BE2C (cell line): ENCODE measurements at regions not wholly inside any gene's neighbourhood (a gene's known extent, or its start where the extent isn't known, plus 50 kb on each side); places are given as distances from the start of the nearest gene placed in this dataset.

Experiments used
- DNase-seq: peaks from one replicate; pipeline ENCODE4 v3.0.0-alpha.2; 2020
- H3K27me3 ChIP-seq: fragments of 250-450 bp; sonication (Bioruptor Pico); 2 replicates; pipeline ENCODE4 v1.5.1; 2020; ENCODE audit warnings: mild to moderate bottlenecking
- H3K36me3 ChIP-seq: fragments of 250-450 bp; sonication (Bioruptor Pico); 2 replicates; pipeline ENCODE4 v1.5.1; 2020; ENCODE audit warnings: mild to moderate bottlenecking
- H3K4me1 ChIP-seq: fragments of 250-450 bp; sonication (Bioruptor Pico); 2 replicates; pipeline ENCODE4 v1.5.1; 2020
- H3K4me3 ChIP-seq: 2 replicates; pipeline ENCODE4 v1.5.1; 2011; ENCODE audit warnings: low read depth, low read length
- H3K9me3 ChIP-seq: fragments of 250-450 bp; sonication (Bioruptor Pico); 2 replicates; pipeline ENCODE4 v1.5.1; 2020
- CTCF ChIP-seq: IDR thresholded peaks from 2 replicates; pipeline ENCODE4 v1.5.1; 2012; ENCODE audit warnings: mild to moderate bottlenecking, low read depth, low read length

- H3K4me1 ChIP-seq: peaks cover 13% of the 10 kb centered on the region; the same call in 1 of the 2 replicates
- peak; percentile 43 for DNase-seq
- TF ChIP-seq CTCF: peak; percentile 42
- no peaks in the 10 kb centered on the region for H3K36me3 ChIP-seq
- no peaks in the 10 kb centered on the region for H3K27me3 ChIP-seq
- H3K9me3 ChIP-seq: no peaks in the 10 kb centered on the region
- H3K4me3 ChIP-seq: no peak overlapping the region
Measured at GRCh38 chr7:136640977-136641376, 227.5 kb upstream of the CHRM2 start.

- TF ChIP-seq CTCF: no peak
- no peak for DNase-seq
- Histone ChIP-seq H3K4me1 (peaks cover 13% of the 10 kb centered on the region; the same call in 1 of the 2 replicates), H3K4me3 (no peak overlapping the region), H3K9me3 (no peaks in the 10 kb centered on the region), H3K36me3 (no peaks in the 10 kb centered on the region), H3K27me3 (no peaks in the 10 kb centered on the region)
Measured at GRCh38 chr7:136637813-136638212, 230.6 kb upstream of the CHRM2 start.

- no peaks in the 10 kb centered on the region for H3K9me3 ChIP-seq
- no peak overlapping the region for H3K4me3 ChIP-seq
- H3K4me1 ChIP-seq: peaks cover 5% of the 10 kb centered on the region; the same call in 1 of the 2 replicates
- TF ChIP-seq CTCF: no peak
- no peaks in the 10 kb centered on the region for H3K27me3 ChIP-seq
- H3K36me3 ChIP-seq: no peaks in the 10 kb centered on the region
- no peak for DNase-seq
Measured at GRCh38 chr7:136635751-136636150, 232.7 kb upstream of the CHRM2 start.

- no peaks in the 10 kb centered on the region for H3K27me3 ChIP-seq
- no peak for DNase-seq
- no peak overlapping the region for H3K4me3 ChIP-seq
- TF ChIP-seq CTCF: no peak
- no peaks in the 10 kb centered on the region for H3K4me1 ChIP-seq
- H3K36me3 ChIP-seq: no peaks in the 10 kb centered on the region
- H3K9me3 ChIP-seq: no peaks in the 10 kb centered on the region
Measured at GRCh38 chr7:136618818-136619217, 249.6 kb upstream of the CHRM2 start.

GRCh38 chr7:136617176-136617575, 251.3 kb upstream of the CHRM2 start:
- H3K4me3 ChIP-seq: no peak overlapping the region
- no peaks in the 10 kb centered on the region for H3K9me3 ChIP-seq
- no peak for TF ChIP-seq CTCF
- H3K27me3 ChIP-seq: no peaks in the 10 kb centered on the region
- H3K36me3 ChIP-seq: no peaks in the 10 kb centered on the region
- DNase-seq: no peak
- H3K4me1 ChIP-seq: no peaks in the 10 kb centered on the region

GRCh38 chr7:136605532-136606329, 262.7 kb upstream of the CHRM2 start:
- Histone ChIP-seq H3K9me3 (no peaks in the 10 kb centered on the region), H3K36me3 (no peaks in the 10 kb centered on the region)

More at GRCh38 chr7:136605532-136606329, 262.7 kb upstream of the CHRM2 start:
- Histone ChIP-seq H3K27me3 (no peaks in the 10 kb centered on the region), H3K4me1 (no peaks in the 10 kb centered on the region; the same call in 1 of the 2 replicates), H3K4me3 (no peak overlapping the region)
- no peak for TF ChIP-seq CTCF
- DNase-seq: no peak
